Liver (tissue), 3 donors: ENCODE measurements at regions not wholly inside any gene's neighbourhood (a gene's known extent, or its start where the extent isn't known, plus 50 kb on each side); places are given as distances from the start of the nearest gene placed in this dataset.

Experiments
- ATF3 ChIP-seq: IDR thresholded peaks from 2 replicates; pipeline ENCODE4 v1.6.1; 2016; ENCODE audit warnings: antibody characterized with exemption
- EGR1 ChIP-seq, 2 donors: IDR thresholded peaks; 2 replicates each; pipeline ENCODE4 v1.6.1; 2016 to 2018; ENCODE audit warnings: antibody characterized with exemption in 2 of 2, low read depth in 2 of 2
- FOXA2 ChIP-seq: IDR thresholded peaks from 2 replicates; pipeline ENCODE4 v1.6.1; 2016; ENCODE audit warnings: antibody characterized with exemption
- GABPA ChIP-seq, 2 donors: IDR thresholded peaks in 1 of 2; conservative IDR thresholded peaks in 1 of 2; 2 replicates each; pipeline ENCODE4 v1.6.1; 2016; ENCODE audit warnings: antibody characterized with exemption in 2 of 2, mild to moderate bottlenecking in 1 of 2, moderate library complexity in 1 of 2
- HNF4A ChIP-seq, 2 donors: conservative IDR thresholded peaks; 2 replicates each; pipeline ENCODE4 v1.6.1; 2016; ENCODE audit warnings: antibody characterized with exemption in 2 of 2, mild to moderate bottlenecking in 2 of 2
- JUND ChIP-seq, 2 donors: IDR thresholded peaks; 2 replicates each; pipeline ENCODE4 v1.6.1; 2016; ENCODE audit warnings: antibody characterized with exemption in 2 of 2
- RAD21 ChIP-seq, 2 donors: IDR thresholded peaks; 2 replicates each; pipeline ENCODE4 v1.6.1; 2016; ENCODE audit warnings: antibody characterized with exemption in 2 of 2, mild to moderate bottlenecking in 2 of 2
- RXRA ChIP-seq, 2 donors: IDR thresholded peaks; 2 replicates each; pipeline ENCODE4 v1.6.1; 2017 to 2018; ENCODE audit warnings: antibody characterized with exemption in 2 of 2, mild to moderate bottlenecking in 1 of 2
- TAF1 ChIP-seq: conservative IDR thresholded peaks from 2 replicates; pipeline ENCODE4 v1.6.1; 2016; ENCODE audit warnings: antibody characterized with exemption, mild to moderate bottlenecking
- YY1 ChIP-seq: IDR thresholded peaks from 2 replicates; pipeline ENCODE4 v1.6.1; 2016; ENCODE audit warnings: antibody characterized with exemption, mild to moderate bottlenecking
- TF ChIP-seq, protein P1 (sequence below): IDR thresholded peaks from 2 replicates; pipeline ENCODE4 v1.6.1; 2016; ENCODE audit warnings: antibody characterized with exemption
- TF ChIP-seq, protein P2 (sequence below): fragments of 150-350 bp; IDR thresholded peaks from 2 replicates; pipeline ENCODE4 v1.5.1; 2017; ENCODE audit warnings: improper control_type of control experiment, low read depth, low read length; ENCODE audit not compliant: missing input control
- TF ChIP-seq, protein P3 (sequence below): IDR thresholded peaks from 2 replicates; pipeline ENCODE4 v1.6.1; 2016; ENCODE audit warnings: antibody characterized with exemption
- TF ChIP-seq, protein P4 (sequence below): IDR thresholded peaks from 2 replicates; pipeline ENCODE4 v1.6.1; 2016; ENCODE audit warnings: antibody characterized with exemption, mild to moderate bottlenecking
- donor health status: healthy.
- donor health status: healthy.

- no peak for TF ChIP-seq TAF1
- TF ChIP-seq, protein P1, sequence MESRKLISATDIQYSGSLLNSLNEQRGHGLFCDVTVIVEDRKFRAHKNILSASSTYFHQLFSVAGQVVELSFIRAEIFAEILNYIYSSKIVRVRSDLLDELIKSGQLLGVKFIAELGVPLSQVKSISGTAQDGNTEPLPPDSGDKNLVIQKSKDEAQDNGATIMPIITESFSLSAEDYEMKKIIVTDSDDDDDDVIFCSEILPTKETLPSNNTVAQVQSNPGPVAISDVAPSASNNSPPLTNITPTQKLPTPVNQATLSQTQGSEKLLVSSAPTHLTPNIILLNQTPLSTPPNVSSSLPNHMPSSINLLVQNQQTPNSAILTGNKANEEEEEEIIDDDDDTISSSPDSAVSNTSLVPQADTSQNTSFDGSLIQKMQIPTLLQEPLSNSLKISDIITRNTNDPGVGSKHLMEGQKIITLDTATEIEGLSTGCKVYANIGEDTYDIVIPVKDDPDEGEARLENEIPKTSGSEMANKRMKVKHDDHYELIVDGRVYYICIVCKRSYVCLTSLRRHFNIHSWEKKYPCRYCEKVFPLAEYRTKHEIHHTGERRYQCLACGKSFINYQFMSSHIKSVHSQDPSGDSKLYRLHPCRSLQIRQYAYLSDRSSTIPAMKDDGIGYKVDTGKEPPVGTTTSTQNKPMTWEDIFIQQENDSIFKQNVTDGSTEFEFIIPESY: no peak
- TF ChIP-seq, protein P2, sequence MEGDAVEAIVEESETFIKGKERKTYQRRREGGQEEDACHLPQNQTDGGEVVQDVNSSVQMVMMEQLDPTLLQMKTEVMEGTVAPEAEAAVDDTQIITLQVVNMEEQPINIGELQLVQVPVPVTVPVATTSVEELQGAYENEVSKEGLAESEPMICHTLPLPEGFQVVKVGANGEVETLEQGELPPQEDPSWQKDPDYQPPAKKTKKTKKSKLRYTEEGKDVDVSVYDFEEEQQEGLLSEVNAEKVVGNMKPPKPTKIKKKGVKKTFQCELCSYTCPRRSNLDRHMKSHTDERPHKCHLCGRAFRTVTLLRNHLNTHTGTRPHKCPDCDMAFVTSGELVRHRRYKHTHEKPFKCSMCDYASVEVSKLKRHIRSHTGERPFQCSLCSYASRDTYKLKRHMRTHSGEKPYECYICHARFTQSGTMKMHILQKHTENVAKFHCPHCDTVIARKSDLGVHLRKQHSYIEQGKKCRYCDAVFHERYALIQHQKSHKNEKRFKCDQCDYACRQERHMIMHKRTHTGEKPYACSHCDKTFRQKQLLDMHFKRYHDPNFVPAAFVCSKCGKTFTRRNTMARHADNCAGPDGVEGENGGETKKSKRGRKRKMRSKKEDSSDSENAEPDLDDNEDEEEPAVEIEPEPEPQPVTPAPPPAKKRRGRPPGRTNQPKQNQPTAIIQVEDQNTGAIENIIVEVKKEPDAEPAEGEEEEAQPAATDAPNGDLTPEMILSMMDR: no peak
- TF ChIP-seq, protein P3, sequence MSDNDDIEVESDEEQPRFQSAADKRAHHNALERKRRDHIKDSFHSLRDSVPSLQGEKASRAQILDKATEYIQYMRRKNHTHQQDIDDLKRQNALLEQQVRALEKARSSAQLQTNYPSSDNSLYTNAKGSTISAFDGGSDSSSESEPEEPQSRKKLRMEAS: no peak
- no peak for TF ChIP-seq RAD21 (IDR thresholded peaks at IDR 0.05)
- TF ChIP-seq JUND (IDR thresholded peaks at IDR 0.05): no peak
- TF ChIP-seq, protein P4, sequence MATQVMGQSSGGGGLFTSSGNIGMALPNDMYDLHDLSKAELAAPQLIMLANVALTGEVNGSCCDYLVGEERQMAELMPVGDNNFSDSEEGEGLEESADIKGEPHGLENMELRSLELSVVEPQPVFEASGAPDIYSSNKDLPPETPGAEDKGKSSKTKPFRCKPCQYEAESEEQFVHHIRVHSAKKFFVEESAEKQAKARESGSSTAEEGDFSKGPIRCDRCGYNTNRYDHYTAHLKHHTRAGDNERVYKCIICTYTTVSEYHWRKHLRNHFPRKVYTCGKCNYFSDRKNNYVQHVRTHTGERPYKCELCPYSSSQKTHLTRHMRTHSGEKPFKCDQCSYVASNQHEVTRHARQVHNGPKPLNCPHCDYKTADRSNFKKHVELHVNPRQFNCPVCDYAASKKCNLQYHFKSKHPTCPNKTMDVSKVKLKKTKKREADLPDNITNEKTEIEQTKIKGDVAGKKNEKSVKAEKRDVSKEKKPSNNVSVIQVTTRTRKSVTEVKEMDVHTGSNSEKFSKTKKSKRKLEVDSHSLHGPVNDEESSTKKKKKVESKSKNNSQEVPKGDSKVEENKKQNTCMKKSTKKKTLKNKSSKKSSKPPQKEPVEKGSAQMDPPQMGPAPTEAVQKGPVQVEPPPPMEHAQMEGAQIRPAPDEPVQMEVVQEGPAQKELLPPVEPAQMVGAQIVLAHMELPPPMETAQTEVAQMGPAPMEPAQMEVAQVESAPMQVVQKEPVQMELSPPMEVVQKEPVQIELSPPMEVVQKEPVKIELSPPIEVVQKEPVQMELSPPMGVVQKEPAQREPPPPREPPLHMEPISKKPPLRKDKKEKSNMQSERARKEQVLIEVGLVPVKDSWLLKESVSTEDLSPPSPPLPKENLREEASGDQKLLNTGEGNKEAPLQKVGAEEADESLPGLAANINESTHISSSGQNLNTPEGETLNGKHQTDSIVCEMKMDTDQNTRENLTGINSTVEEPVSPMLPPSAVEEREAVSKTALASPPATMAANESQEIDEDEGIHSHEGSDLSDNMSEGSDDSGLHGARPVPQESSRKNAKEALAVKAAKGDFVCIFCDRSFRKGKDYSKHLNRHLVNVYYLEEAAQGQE: no peak
- TF ChIP-seq EGR1 (IDR thresholded peaks at IDR 0.05; ENCODE audit: low read depth in 2 of 2): no peak
- TF ChIP-seq YY1: no peak
- TF ChIP-seq ATF3: no peak
- no peak for TF ChIP-seq RXRA (IDR thresholded peaks at IDR 0.05)
- no peak for TF ChIP-seq GABPA (IDR thresholded peaks at IDR 0.05 in 1 of 2, conservative IDR thresholded peaks at IDR 0.05 in 1 of 2)
- no peak for TF ChIP-seq FOXA2
- TF ChIP-seq HNF4A (conservative IDR thresholded peaks at IDR 0.05): no peak
Measured at GRCh38 chr2:64296140-64296480, 151.9 kb upstream of the PELI1 start.
